ENCODE measurements at regions not wholly inside any gene's neighbourhood (a gene's known extent, or its start where the extent isn't known, plus 50 kb on each side); places are given as distances from the start of the nearest gene placed in this dataset.
A peak's percentile ranks its signal among the peaks of the same experiment; 100 is the strongest.

DNA sequence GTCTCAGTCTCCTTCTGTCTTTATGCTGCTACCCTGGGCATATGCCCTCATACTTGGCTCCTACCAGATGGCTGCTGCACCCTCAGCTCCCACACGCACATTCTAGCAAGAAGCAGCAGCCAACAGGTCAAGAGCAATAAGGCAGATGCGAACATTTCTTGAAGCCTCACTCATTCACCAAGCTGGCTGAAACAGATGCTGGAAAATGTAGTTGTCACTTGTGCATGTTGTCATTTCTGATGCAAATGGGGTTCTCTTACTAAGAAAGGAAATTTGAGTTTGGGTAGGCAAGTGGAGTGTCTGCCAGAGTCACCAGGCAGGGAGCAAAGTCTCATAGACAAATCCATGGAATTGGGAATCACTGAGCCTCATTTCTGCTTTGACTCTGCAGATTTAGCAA lies 57.4 kb upstream of the SORBS2 start:
- DNase-seq (ENCODE audit: extremely low spot score, unreplicated experiment), result no peak
- no peak overlapping the region for H3K4me3 Mint-ChIP-seq (ENCODE audit: unreplicated experiment)
- TF ChIP-seq, protein P1, sequence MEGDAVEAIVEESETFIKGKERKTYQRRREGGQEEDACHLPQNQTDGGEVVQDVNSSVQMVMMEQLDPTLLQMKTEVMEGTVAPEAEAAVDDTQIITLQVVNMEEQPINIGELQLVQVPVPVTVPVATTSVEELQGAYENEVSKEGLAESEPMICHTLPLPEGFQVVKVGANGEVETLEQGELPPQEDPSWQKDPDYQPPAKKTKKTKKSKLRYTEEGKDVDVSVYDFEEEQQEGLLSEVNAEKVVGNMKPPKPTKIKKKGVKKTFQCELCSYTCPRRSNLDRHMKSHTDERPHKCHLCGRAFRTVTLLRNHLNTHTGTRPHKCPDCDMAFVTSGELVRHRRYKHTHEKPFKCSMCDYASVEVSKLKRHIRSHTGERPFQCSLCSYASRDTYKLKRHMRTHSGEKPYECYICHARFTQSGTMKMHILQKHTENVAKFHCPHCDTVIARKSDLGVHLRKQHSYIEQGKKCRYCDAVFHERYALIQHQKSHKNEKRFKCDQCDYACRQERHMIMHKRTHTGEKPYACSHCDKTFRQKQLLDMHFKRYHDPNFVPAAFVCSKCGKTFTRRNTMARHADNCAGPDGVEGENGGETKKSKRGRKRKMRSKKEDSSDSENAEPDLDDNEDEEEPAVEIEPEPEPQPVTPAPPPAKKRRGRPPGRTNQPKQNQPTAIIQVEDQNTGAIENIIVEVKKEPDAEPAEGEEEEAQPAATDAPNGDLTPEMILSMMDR (IDR thresholded peaks at IDR 0.05), result no peak
- no peaks in the 10 kb centered on the region for H3K9me3 Mint-ChIP-seq (ENCODE audit: unreplicated experiment)
- no peaks in the 10 kb centered on the region for H3K27me3 Mint-ChIP-seq (ENCODE audit: unreplicated experiment)
- H3K27ac Mint-ChIP-seq (ENCODE audit: unreplicated experiment), result no peak overlapping the region
- no peaks in the 10 kb centered on the region for H3K36me3 Mint-ChIP-seq (ENCODE audit: unreplicated experiment)
- H3K4me1 Mint-ChIP-seq (ENCODE audit: unreplicated experiment), result peaks cover 24% of the 10 kb centered on the region

DNA sequence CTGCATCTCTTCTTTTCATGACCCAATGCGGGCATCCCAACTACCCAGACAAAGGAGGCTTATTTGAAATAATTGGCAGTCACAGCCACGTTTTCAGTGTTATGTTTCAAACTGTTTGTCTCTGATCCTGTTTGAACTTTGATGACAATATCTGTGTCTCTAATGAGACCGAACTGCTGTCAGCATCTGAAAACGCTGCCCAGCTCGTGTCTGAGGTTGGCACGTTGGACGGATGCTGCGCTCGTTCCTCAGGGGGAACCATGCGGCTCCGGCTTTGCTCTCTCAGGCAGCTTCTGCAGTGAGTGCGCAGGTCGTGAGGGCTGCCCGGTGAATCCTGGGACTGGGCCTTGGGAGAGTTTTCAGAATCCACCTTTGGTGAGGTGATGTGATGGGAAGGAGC lies 58.4 kb upstream of the SORBS2 start:
- Mint-ChIP-seq H3K4me3 (ENCODE audit: unreplicated experiment) (no peak overlapping the region), H3K4me1 (ENCODE audit: unreplicated experiment) (peaks cover 30% of the 10 kb centered on the region), H3K27ac (ENCODE audit: unreplicated experiment) (no peak overlapping the region), H3K9me3 (ENCODE audit: unreplicated experiment) (no peaks in the 10 kb centered on the region), H3K36me3 (ENCODE audit: unreplicated experiment) (no peaks in the 10 kb centered on the region), H3K27me3 (ENCODE audit: unreplicated experiment) (no peaks in the 10 kb centered on the region)
- DNase-seq (ENCODE audit: extremely low spot score, unreplicated experiment), result no peak
- TF ChIP-seq, protein P1 (IDR thresholded peaks at IDR 0.05), result no peak

DNA sequence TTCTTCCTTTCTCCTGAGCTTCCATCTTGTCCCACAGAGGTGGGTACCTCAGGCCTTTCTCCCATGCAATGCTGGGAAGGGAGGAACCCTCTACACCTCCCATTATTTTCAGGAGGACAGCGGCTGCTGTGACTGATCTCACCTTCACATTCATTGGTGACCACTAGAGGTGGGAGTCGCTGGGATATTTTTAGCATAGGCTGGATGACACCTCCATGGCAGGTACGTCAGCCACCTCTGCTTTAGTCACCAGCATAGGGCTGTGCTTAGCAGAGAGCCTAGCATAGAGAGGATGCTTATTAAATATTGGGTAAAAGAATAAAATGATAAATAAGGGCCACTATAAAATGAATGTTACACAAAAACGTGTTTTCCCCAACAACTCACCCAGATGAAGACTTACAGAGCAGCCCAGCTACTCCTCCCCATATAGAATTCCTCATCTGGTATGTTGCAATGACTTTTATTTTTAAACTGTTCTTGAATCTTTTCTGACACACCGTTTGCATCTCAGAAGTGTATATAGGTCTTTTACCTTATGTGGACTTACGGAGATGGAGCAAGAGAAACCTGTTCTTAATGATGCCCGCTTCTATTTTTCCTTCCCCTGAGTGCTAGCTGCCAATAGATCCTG lies 60.9 kb upstream of the SORBS2 start:
- Mint-ChIP-seq H3K4me1 (ENCODE audit: unreplicated experiment) (peaks cover 28% of the 10 kb centered on the region), H3K9me3 (ENCODE audit: unreplicated experiment) (no peaks in the 10 kb centered on the region), H3K27me3 (ENCODE audit: unreplicated experiment) (no peaks in the 10 kb centered on the region), H3K27ac (ENCODE audit: unreplicated experiment) (no peak overlapping the region), H3K4me3 (ENCODE audit: unreplicated experiment) (no peak overlapping the region), H3K36me3 (ENCODE audit: unreplicated experiment) (no peaks in the 10 kb centered on the region)
- TF ChIP-seq, protein P1 (IDR thresholded peaks at IDR 0.05), result no peak
- no peak for DNase-seq (ENCODE audit: extremely low spot score, unreplicated experiment)

DNA sequence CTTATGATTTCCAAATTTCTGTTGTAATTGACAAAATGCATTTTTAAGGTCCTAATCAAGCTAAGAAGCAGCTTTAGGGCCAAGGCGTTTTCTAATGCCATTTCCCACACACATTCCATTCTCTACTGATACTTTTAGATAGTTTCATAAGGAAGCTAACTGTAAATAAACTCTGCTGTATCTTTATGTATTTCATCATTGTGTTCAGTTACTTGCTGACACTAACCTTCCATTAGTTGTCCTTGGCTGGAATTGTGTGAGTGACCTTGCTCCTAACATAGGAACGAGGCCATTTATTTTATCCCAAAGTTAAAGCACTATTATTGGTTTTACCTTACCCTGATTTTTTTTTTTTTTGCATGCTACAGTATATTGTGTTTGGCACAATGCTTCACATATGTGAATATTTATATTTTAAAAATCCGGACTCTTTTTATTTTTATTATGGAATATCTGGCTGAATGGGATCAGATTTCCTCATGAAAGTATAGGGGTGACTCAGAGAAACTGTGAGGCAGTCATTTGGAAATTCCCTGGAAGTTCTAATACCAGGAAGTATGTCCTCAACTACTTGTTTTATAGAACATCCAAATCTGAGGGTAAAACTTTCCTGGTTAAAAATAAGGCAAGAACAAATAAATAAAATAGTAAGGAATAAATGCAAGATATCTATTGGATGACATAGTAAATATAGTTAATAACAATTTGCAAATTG lies 62.7 kb upstream of the SORBS2 start:
- no peaks in the 10 kb centered on the region for H3K36me3 Mint-ChIP-seq (ENCODE audit: unreplicated experiment)
- no peak for DNase-seq (ENCODE audit: extremely low spot score, unreplicated experiment)
- peak overlapping the region; percentile 79 for H3K27ac Mint-ChIP-seq (ENCODE audit: unreplicated experiment)
- H3K4me1 Mint-ChIP-seq (ENCODE audit: unreplicated experiment), result peaks cover 24% of the 10 kb centered on the region
- no peak overlapping the region for H3K4me3 Mint-ChIP-seq (ENCODE audit: unreplicated experiment)
- TF ChIP-seq, protein P1 (IDR thresholded peaks at IDR 0.05), result no peak
- H3K27me3 Mint-ChIP-seq (ENCODE audit: unreplicated experiment), result no peaks in the 10 kb centered on the region
- no peaks in the 10 kb centered on the region for H3K9me3 Mint-ChIP-seq (ENCODE audit: unreplicated experiment)

DNA sequence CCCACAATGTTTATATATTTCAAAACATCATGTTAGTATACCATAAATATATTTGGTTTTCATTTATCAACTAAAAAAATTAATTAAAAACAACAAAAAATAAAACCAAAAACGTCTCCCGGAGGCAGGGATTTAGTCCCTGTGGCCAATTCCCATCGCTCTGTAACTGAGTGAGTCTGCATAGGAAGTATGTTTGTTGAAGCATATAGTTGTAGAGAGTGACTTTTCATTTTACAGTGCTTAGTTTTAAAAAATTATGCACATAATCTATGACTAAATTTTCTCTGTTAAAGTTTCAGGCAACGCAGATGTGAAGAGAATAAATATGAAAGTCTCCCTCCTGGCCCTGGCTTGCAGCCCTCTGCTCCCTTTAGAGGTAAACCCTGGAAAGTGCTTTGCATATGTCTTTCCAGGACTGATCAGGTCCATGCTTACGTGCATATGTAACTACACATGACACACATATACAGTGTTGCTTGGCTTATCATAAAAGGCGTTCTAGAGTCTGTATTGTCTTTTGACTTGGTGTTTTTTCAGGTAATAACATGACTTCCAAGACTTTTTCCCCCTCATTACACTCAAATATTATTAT lies 63.4 kb upstream of the SORBS2 start:
- no peak for DNase-seq (ENCODE audit: extremely low spot score, unreplicated experiment)
- peak overlapping the region; percentile 79 for H3K27ac Mint-ChIP-seq (ENCODE audit: unreplicated experiment)
- no peaks in the 10 kb centered on the region for H3K36me3 Mint-ChIP-seq (ENCODE audit: unreplicated experiment)
- no peaks in the 10 kb centered on the region for H3K9me3 Mint-ChIP-seq (ENCODE audit: unreplicated experiment)
- peaks cover 31% of the 10 kb centered on the region for H3K4me1 Mint-ChIP-seq (ENCODE audit: unreplicated experiment)
- TF ChIP-seq, protein P1 (IDR thresholded peaks at IDR 0.05), result no peak
- H3K4me3 Mint-ChIP-seq (ENCODE audit: unreplicated experiment), result no peak overlapping the region
- H3K27me3 Mint-ChIP-seq (ENCODE audit: unreplicated experiment), result no peaks in the 10 kb centered on the region
